HepG2 (cell line): ENCODE measurements at regions not wholly inside any gene's neighbourhood (a gene's known extent, or its start where the extent isn't known, plus 50 kb on each side); places are given as distances from the start of the nearest gene placed in this dataset.

Experiments used
- ATAC-seq: fragments of 200-7000 bp; cut with Tn5 transposase; 3 replicates; pipeline ENCODE4 v1.9.1; 2020; ENCODE audit warnings: mild to moderate bottlenecking, moderate library complexity
- BruUV-seq: library from RNA; stranded (reverse); fragments of 400-500 nt; replicated peaks from 2 replicates; lab custom pipeline; 2021; lab: Mats Ljungman, UMichigan
- CTCF ChIA-PET: fragments of 300-600 bp; formaldehyde crosslinking; extraction: SDS; loops from one replicate; lab custom pipeline; 2021; ENCODE audit warnings: low total read pairs, inconsistent platforms, low intra/inter-chr PET ratio; lab: Yijun Ruan, JAX
- POLR2A ChIA-PET: fragments of 350-600 bp; sonication (Branson Sonifier 250); formaldehyde crosslinking; loops from one replicate; lab custom pipeline; 2020; ENCODE audit warnings: antibody characterized with exemption, inconsistent platforms; lab: Yijun Ruan, JAX
- DNase-seq: peaks from one replicate; pipeline ENCODE4 v3.0.0-alpha.2; 2015; ENCODE audit warnings: low spot score
- FAIRE-seq: peaks from 3 replicates; lab custom pipeline; 2011; peaks lifted over from hg19 to GRCh38; lab: Jason Lieb, UNC
- H2AFZ ChIP-seq: one replicate; pipeline ENCODE4 v1.6.1; 2011; ENCODE audit warnings: low read length, inconsistent platforms
- H3K27ac ChIP-seq: fragments of 300-600 bp; 3 replicates; pipeline ENCODE4 v1.8.0; 2011; ENCODE audit warnings: mixed run types, mild to moderate bottlenecking, mixed read lengths, low read length, inconsistent platforms; ENCODE audit not compliant: insufficient read depth; ENCODE audit errors: extremely low read length
- H3K27me3 ChIP-seq, 2 experiments: fragments of 200-600 bp in 1 of 2; 2 replicates in 1 of 2; 3 replicates in 1 of 2; pipeline versions ENCODE4 v1.6.0 to v1.8.0; 2011; ENCODE audit warnings: low read length in 2 of 2, mild to moderate bottlenecking in 2 of 2, moderate library complexity in 2 of 2, inconsistent platforms in 1 of 2; ENCODE audit not compliant: insufficient read depth in 2 of 2, control insufficient read depth in 1 of 2
- H3K36me3 ChIP-seq, 2 experiments: fragments of 200-600 bp in 1 of 2; replicated peaks in 1 of 2; 2 replicates in 1 of 2; 3 replicates in 1 of 2; pipeline versions ENCODE4 v1.5.1 to v1.8.0; 2011; ENCODE audit warnings: low read length in 2 of 2, inconsistent platforms in 1 of 2; ENCODE audit not compliant: insufficient read depth in 2 of 2, control insufficient read depth in 1 of 2
- H3K4me1 ChIP-seq: 2 replicates; pipeline ENCODE4 v1.5.1; 2012; ENCODE audit warnings: low read length, inconsistent platforms; ENCODE audit not compliant: insufficient read depth
- H3K4me2 ChIP-seq: 2 replicates; pipeline ENCODE4 v1.6.0; 2011; ENCODE audit warnings: low read depth, low read length, inconsistent platforms
- H3K4me3 ChIP-seq, 3 experiments: fragments of 200-600 bp in 1 of 3; sonication (generic), shearing (Covaris generic) in 1 of 3; replicated peaks in 1 of 3; 2 replicates each; pipeline ENCODE4 v1.5.1; 2011 to 2016; ENCODE audit warnings: low read length in 3 of 3, inconsistent platforms in 2 of 3, low read depth in 2 of 3, mild to moderate bottlenecking in 2 of 3, control low read depth in 1 of 3, mixed read lengths in 1 of 3; ENCODE audit not compliant: insufficient read depth in 1 of 3
- H3K79me2 ChIP-seq: one replicate; pipeline ENCODE4 v1.6.1; 2011; ENCODE audit warnings: low read length, inconsistent platforms; ENCODE audit not compliant: insufficient read depth
- H3K9ac ChIP-seq: 2 replicates; pipeline ENCODE4 v1.6.0; 2011; ENCODE audit warnings: mild to moderate bottlenecking, low read depth, low read length, inconsistent platforms; ENCODE audit not compliant: insufficient read depth
- H3K9me3 ChIP-seq: 2 replicates; pipeline ENCODE4 v1.5.1; 2012; ENCODE audit warnings: mild to moderate bottlenecking, low read length
- H4K20me1 ChIP-seq: 2 replicates; pipeline ENCODE4 v1.6.0; 2011; ENCODE audit warnings: inconsistent platforms, mild to moderate bottlenecking, low read length, moderate library complexity; ENCODE audit not compliant: insufficient read depth
- ARID3A ChIP-seq: IDR thresholded peaks from 2 replicates; pipeline ENCODE4 v1.6.1; 2012; ENCODE audit warnings: low read depth, low read length, improper control_type of control experiment
- ATF3 ChIP-seq: sonication (generic); formaldehyde crosslinking; IDR thresholded peaks from 2 replicates; pipeline ENCODE4 v1.4.0; 2020; ENCODE audit warnings: missing genetic modification reagents
- CREBL2 ChIP-seq: sonication (generic); formaldehyde crosslinking; IDR thresholded peaks from 2 replicates; pipeline ENCODE4 v1.8.1; 2023; ENCODE audit warnings: missing genetic modification reagents, mild to moderate bottlenecking, borderline replicate concordance
- DNMT1 ChIP-seq: sonication (generic); formaldehyde crosslinking; IDR thresholded peaks from 2 replicates; pipeline ENCODE4 v1.5.1; 2020; ENCODE audit warnings: mild to moderate bottlenecking, missing genetic modification reagents
- HDAC6 ChIP-seq: fragments of 200-600 bp; sonication (generic); IDR thresholded peaks from 2 replicates; pipeline ENCODE4 v1.7.0; 2017; ENCODE audit warnings: mild to moderate bottlenecking, antibody characterized with exemption, low read length, low read depth
- HOXA5 ChIP-seq: sonication (generic); formaldehyde crosslinking; IDR thresholded peaks from 2 replicates; pipeline ENCODE4 v1.4.0; 2020; ENCODE audit warnings: missing genetic modification reagents
- JUN ChIP-seq: sonication (generic); formaldehyde crosslinking; IDR thresholded peaks from 2 replicates; pipeline ENCODE4 v1.4.0; 2020; ENCODE audit warnings: mild to moderate bottlenecking, missing genetic modification reagents
- KAT7 ChIP-seq: IDR thresholded peaks from 2 replicates; pipeline ENCODE4 v1.6.1; 2018; ENCODE audit warnings: borderline replicate concordance, missing compliant biosample characterization
- MYNN ChIP-seq: sonication (generic); formaldehyde crosslinking; IDR thresholded peaks from 2 replicates; pipeline ENCODE4 v1.4.0; 2020; ENCODE audit warnings: mild to moderate bottlenecking, low read depth, missing genetic modification reagents
- ONECUT2 ChIP-seq: sonication (generic); formaldehyde crosslinking; IDR thresholded peaks from 2 replicates; pipeline ENCODE4 v1.4.0; 2020; ENCODE audit warnings: missing genetic modification reagents
- RBM39 ChIP-seq: fragments of 200-400 bp; formaldehyde crosslinking; IDR thresholded peaks from one replicate; pipeline ENCODE4 v1.6.1; 2018; ENCODE audit warnings: antibody characterized with exemption, mild to moderate bottlenecking, low read depth, low read length; ENCODE audit not compliant: poor library complexity, severe bottlenecking
- SSRP1 ChIP-seq: IDR thresholded peaks from 2 replicates; pipeline ENCODE4 v1.6.1; 2016; ENCODE audit warnings: control low read depth
- STAT6 ChIP-seq: sonication (generic); formaldehyde crosslinking; IDR thresholded peaks from 2 replicates; pipeline ENCODE4 v1.4.0; 2020; ENCODE audit warnings: missing genetic modification reagents, mild to moderate bottlenecking, borderline replicate concordance
- TAF15 ChIP-seq: fragments of 200-400 bp; formaldehyde crosslinking; IDR thresholded peaks from one replicate; pipeline ENCODE4 v1.6.1; 2018; ENCODE audit warnings: mild to moderate bottlenecking, low read depth, low read length; ENCODE audit not compliant: poor library complexity, severe bottlenecking
- ZBTB44 ChIP-seq: sonication (generic); formaldehyde crosslinking; IDR thresholded peaks from 2 replicates; pipeline ENCODE4 v1.4.0; 2020; ENCODE audit warnings: missing genetic modification reagents
- ZNF121 ChIP-seq: sonication (generic); formaldehyde crosslinking; IDR thresholded peaks from 2 replicates; pipeline ENCODE4 v1.5.0; 2020; ENCODE audit warnings: mild to moderate bottlenecking, missing genetic modification reagents
- ZNF839 ChIP-seq: sonication (generic); formaldehyde crosslinking; IDR thresholded peaks from 2 replicates; pipeline ENCODE4 v1.4.0; 2020; ENCODE audit warnings: missing genetic modification reagents, mild to moderate bottlenecking, borderline replicate concordance
- ZNF883 ChIP-seq: sonication (generic); formaldehyde crosslinking; IDR thresholded peaks from 2 replicates; pipeline ENCODE4 v1.5.1; 2020; ENCODE audit warnings: mild to moderate bottlenecking, missing genetic modification reagents; ENCODE audit errors: not compliant biosample characterization
- ZSCAN30 ChIP-seq: sonication (generic); formaldehyde crosslinking; IDR thresholded peaks from 2 replicates; pipeline ENCODE4 v1.5.0; 2020; ENCODE audit warnings: mild to moderate bottlenecking, missing genetic modification reagents
- WGBS: methylation state at CpG from one replicate; pipeline ENCODE4 v1.1.6; 2017; ENCODE audit warnings: low lambda C conversion rate; 5-methylcytosine and 5-hydroxymethylcytosine counted together
- in situ Hi-C: cut with HindIII; loops from 2 replicates; pipeline ENCODE4 v1.10.0; 2017; ENCODE audit warnings: low pct_unique_long_range_greater_than_20kb; ENCODE audit not compliant: extremely low pct_ligation_motif_present
- intact Hi-C: fragments of 100-400 bp; cut with micrococcal nuclease; formaldehyde crosslinking; loops from one replicate; pipeline ENCODE4 v1.10.0; 2022; ENCODE audit not compliant: unreplicated experiment

GRCh38 chr4:104930298-104930697, 216.4 kb upstream of the TET2 start:
- no peaks in the 10 kb centered on the region for H3K36me3 ChIP-seq
- ATAC-seq (peak; percentile 56), DNase-seq (no peak), FAIRE-seq (no peak)
- H4K20me1 ChIP-seq, result no peaks in the 10 kb centered on the region
- no peaks in the 10 kb centered on the region for H3K9me3 ChIP-seq
- ChIA-PET CTCF (no interaction called here), POLR2A (no interaction called here)
- H3K79me2 ChIP-seq, result no peaks in the 10 kb centered on the region
- no peak overlapping the region for H3K9ac ChIP-seq
- H3K4me2 ChIP-seq, result no peak overlapping the region; the same call in 1 of the 2 replicates
- WGBS, result 82% methylated on average over 6 of the region's 7 CpGs
- no peak overlapping the region for H3K4me3 ChIP-seq
- BruUV-seq, result no TSS peak
- intact Hi-C loops, result loop anchor here (2.0 kb wide), 1 partner anchor 543 kb away; no protein-coding TSS in a partner anchor
- no peak overlapping the region for H3K27ac ChIP-seq
- H2AFZ ChIP-seq, result no peak overlapping the region
- no peak for TF ChIP-seq ZNF883 (CRISPR knock-in tag)
- TF ChIP-seq KAT7 (CRISPR knock-in tag), result no peak
- TF ChIP-seq TAF15, result no peak
- TF ChIP-seq ZNF839 (CRISPR knock-in tag), result no peak
- TF ChIP-seq ONECUT2 (CRISPR knock-in tag), result no peak
- TF ChIP-seq HDAC6, result no peak
- no peak for TF ChIP-seq HOXA5 (CRISPR knock-in tag)
- no peak for TF ChIP-seq DNMT1 (CRISPR knock-in tag)
- TF ChIP-seq CREBL2, result no peak
- TF ChIP-seq ZBTB44 (CRISPR knock-in tag), result no peak
- no peak for TF ChIP-seq ARID3A
- no peak for TF ChIP-seq SSRP1 (CRISPR knock-in tag)
- TF ChIP-seq RBM39, result no peak
- no peak for TF ChIP-seq ATF3 (CRISPR knock-in tag)
- no peak for TF ChIP-seq ZSCAN30
- no peak for TF ChIP-seq ZNF121 (CRISPR knock-in tag)
- TF ChIP-seq JUN (CRISPR knock-in tag), result no peak
- TF ChIP-seq STAT6 (CRISPR knock-in tag), result no peak
- no peak for TF ChIP-seq MYNN (CRISPR knock-in tag)
- TF ChIP-seq, all 625 proteins: peak for 0
- peaks cover 18% of the 10 kb centered on the region for H3K4me1 ChIP-seq
- in situ Hi-C loops, result no loop called here
- no peaks in the 10 kb centered on the region for H3K27me3 ChIP-seq
